GM23338 (cell line): ENCODE measurements at regions not wholly inside any gene's neighbourhood (a gene's known extent, or its start where the extent isn't known, plus 50 kb on each side); places are given as distances from the start of the nearest gene placed in this dataset.

Experiments used
- EZH2 ChIP-seq: fragments of 200-600 bp; sonication (generic); IDR thresholded peaks from one replicate; pipeline ENCODE4 v1.8.0; 2017; ENCODE audit warnings: antibody characterized with exemption, mild to moderate bottlenecking, low read depth; ENCODE audit not compliant: unreplicated experiment
- POLR2AphosphoS5 ChIP-seq: IDR thresholded peaks from 2 replicates; pipeline ENCODE4 v1.6.1; 2016; ENCODE audit warnings: antibody characterized with exemption, low read depth

DNA sequence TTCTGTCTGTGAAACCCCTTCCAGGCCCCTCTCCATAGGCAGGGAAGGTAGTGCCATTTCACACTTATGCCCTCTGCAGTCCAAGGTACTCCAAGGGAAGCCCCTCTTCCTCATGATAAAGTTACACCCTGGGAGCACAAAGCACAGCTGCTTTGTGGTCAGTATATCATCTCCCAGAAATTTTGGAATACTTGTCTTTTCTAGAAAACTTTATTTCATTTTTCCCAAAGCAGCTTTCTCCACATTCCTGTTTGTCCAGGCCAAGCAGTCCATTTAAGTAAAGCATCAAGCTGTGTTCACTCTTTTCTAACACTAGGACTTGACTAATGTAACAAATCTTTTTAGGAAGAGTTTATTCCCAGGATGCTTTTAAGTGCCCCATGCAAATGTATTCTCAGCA, 371.8 kb upstream of the RGMB start:
- TF ChIP-seq POLR2AphosphoS5 = no peak
- TF ChIP-seq EZH2 = no peak
